RWPE1 (cell line): ENCODE measurements at regions not wholly inside any gene's neighbourhood (a gene's known extent, or its start where the extent isn't known, plus 50 kb on each side); places are given as distances from the start of the nearest gene placed in this dataset.

Experiments used
- CTCF ChIA-PET: fragments of 350-600 bp; sonication (Branson Sonifier 250); formaldehyde crosslinking; extraction: SDS; loops from one replicate; lab custom pipeline; 2021; lab: Yijun Ruan, JAX
- POLR2A ChIA-PET: fragments of 400-600 bp; formaldehyde crosslinking; extraction: SDS; loops from one replicate; lab custom pipeline; 2020; ENCODE audit warnings: antibody characterized with exemption; ENCODE audit not compliant: low non-redundant PET; lab: Yijun Ruan, JAX
- DNase-seq: peaks from one replicate; pipeline ENCODE4 v3.0.0; 2012; ENCODE audit warnings: low spot score
- H3K27ac ChIP-seq: fragments of 450-650 bp; 2 replicates; pipeline ENCODE4 v1.5.1; 2017
- CTCF ChIP-seq: fragments of 450-650 bp; conservative IDR thresholded peaks from 2 replicates; pipeline ENCODE4 v1.5.1; 2017; ENCODE audit warnings: low read depth, mild to moderate bottlenecking

DNA sequence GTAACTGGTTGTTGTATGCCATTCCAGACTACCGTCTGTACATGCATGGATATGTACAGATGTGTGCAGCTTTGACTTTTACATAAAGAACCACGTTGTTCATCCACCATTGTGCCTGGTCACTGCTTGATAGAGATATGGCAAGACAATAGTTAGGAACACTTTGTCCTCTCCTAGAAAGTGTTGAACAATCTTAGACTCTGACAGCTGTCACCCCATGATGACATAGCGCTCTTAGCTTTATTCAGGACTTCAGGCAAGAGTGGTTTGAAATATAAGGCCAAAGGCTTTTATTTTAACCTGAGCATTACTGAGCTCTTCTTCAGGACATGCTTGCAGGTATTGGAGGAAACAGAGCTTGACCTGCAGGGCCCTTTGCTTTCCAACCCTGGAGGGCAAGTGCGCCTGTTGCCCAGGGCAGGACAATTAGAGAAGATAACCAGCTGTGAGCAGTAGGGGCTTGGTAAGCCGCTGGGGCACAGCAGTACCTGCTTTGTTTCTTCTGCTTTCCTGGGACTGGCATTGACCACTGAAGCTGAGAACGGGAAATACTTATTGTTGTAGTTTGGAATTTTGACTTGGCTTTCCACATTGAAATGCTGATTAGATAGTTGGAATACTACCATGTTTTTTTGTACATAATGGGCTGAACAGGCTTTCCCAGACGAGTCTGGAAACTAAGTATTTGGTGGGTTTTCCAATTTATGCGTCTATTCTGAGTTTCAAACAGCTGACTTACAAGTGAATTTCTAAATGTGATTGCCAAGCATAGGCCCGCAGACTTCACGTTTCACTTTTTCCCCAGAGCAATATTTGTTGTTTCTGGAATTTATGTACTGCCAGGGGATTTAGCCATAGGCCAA, 51.1 kb downstream of the GARRE1 start:
- POLR2A ChIA-PET = no interaction called here
- no peak overlapping the region for H3K27ac ChIP-seq
- CTCF ChIA-PET = no interaction called here
- TF ChIP-seq CTCF = no peak
- DNase-seq = no peak

GRCh38 chr19:34306213-34306661, 51.9 kb downstream of the GARRE1 start:
- DNase-seq = no peak

GRCh38 chr19:34306824-34307223, 52.5 kb downstream of the GARRE1 start:
- H3K27ac ChIP-seq = no peak overlapping the region
- DNase-seq = no peak
- TF ChIP-seq CTCF = no peak
- ChIA-PET CTCF (interaction anchor here (0.6 kb wide), 1 partner anchor 1119 kb away, joined by 4 read pairs; no protein-coding TSS in a partner anchor), POLR2A (no interaction called here)

More at GRCh38 chr19:34306213-34306661, 51.9 kb downstream of the GARRE1 start:
- no peak for TF ChIP-seq CTCF
- ChIA-PET CTCF (interaction anchor here (0.6 kb wide), 1 partner anchor 1119 kb away, joined by 4 read pairs; no protein-coding TSS in a partner anchor), POLR2A (no interaction called here)
- H3K27ac ChIP-seq = no peak overlapping the region

GRCh38 chr19:34308381-34309367, 54.3 kb downstream of the GARRE1 start:
- POLR2A ChIA-PET = no interaction called here
- CTCF ChIA-PET = interaction anchor here (0.6 kb wide), 1 partner anchor 1100 kb away, joined by 4 read pairs; no protein-coding TSS in a partner anchor
- no peak for TF ChIP-seq CTCF
- no peak overlapping the region for H3K27ac ChIP-seq
- no peak for DNase-seq

DNA sequence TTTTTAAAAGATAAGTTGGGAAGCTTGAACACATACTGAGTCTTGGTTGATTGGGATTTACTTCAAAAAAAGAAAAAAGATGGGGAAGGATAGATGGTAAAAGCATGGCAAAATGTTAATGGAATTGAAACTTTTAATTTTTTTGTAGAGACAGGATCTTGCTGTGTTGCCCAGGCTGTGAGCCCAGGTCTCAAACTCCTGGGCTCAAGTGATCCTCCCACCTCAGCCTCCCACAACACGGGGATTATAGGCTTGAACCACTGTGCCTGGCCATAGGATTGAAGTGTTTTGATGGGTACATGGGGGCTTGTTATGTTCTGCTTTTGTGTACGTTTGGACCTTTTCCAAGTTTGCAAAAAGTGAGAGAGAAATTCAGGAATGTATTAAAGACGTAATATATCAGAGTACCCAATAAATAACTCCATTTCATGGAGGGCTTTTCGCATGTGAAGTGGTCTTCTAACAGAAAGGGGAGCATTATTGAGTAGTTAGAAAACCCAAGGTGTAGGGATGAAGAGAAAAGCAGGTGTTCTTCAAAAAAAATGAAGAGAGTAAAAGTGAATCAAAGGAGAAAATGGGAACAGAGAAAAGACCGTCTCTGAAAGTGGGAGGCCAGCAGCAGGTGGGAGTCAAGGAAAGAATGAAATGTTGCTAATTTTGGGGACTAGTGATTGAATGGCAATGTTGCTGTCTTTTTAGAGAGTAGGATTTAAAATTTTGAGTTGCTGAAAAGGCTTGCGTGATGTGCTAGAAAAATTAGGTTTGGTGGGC, 55.2 kb downstream of the GARRE1 start:
- DNase-seq = no peak
- no peak overlapping the region for H3K27ac ChIP-seq
- POLR2A ChIA-PET = no interaction called here
- CTCF ChIA-PET = no interaction called here
- TF ChIP-seq CTCF = no peak
